Activated gamma-delta T cell treated with Interleukin-2 at 50 U/mL for 16 hours (primary cell): ENCODE measurements at regions not wholly inside any gene's neighbourhood (a gene's known extent, or its start where the extent isn't known, plus 50 kb on each side); places are given as distances from the start of the nearest gene placed in this dataset.

ENCODE experiments used
- DNase-seq: peaks from one replicate; pipeline ENCODE4 v3.0.0-alpha.2; 2020

GRCh38 chr1:172959571-172959970 is 91.2 kb downstream of the TNFSF18 start:
- no peak for DNase-seq

- no peak for DNase-seq
Measured at GRCh38 chr1:172960019-172960418, 90.7 kb downstream of the TNFSF18 start.

- no peak for DNase-seq
Measured at GRCh38 chr1:172960454-172961208, 90.1 kb downstream of the TNFSF18 start.

- no peak for DNase-seq
Measured at GRCh38 chr1:172964864-172965263, 85.9 kb downstream of the TNFSF18 start.

- DNase-seq, result no peak
Measured at GRCh38 chr1:172966844-172967540, 83.7 kb downstream of the TNFSF18 start.

GRCh38 chr1:172967936-172968335 is 82.8 kb downstream of the TNFSF18 start:
- no peak for DNase-seq

- no peak for DNase-seq
Measured at GRCh38 chr1:172969611-172970010, 81.1 kb downstream of the TNFSF18 start.

- no peak for DNase-seq
Measured at GRCh38 chr1:172970186-172970585, 80.6 kb downstream of the TNFSF18 start.

GRCh38 chr1:172971241-172971640 is 79.5 kb downstream of the TNFSF18 start:
- no peak for DNase-seq

- no peak for DNase-seq
Measured at GRCh38 chr1:172972258-172972657, 78.5 kb downstream of the TNFSF18 start.

GRCh38 chr1:172973424-172973823 is 77.3 kb downstream of the TNFSF18 start:
- DNase-seq, result no peak

GRCh38 chr1:172976222-172977041 is 74.3 kb downstream of the TNFSF18 start:
- no peak for DNase-seq

GRCh38 chr1:172977296-172978017 is 73.3 kb downstream of the TNFSF18 start:
- no peak for DNase-seq

GRCh38 chr1:172978595-172978994 is 72.1 kb downstream of the TNFSF18 start:
- no peak for DNase-seq

GRCh38 chr1:172979828-172980227 is 70.9 kb downstream of the TNFSF18 start:
- no peak for DNase-seq

GRCh38 chr1:172980456-172980855 is 70.3 kb downstream of the TNFSF18 start:
- no peak for DNase-seq

- DNase-seq, result no peak
Measured at GRCh38 chr1:172980971-172981370, 69.8 kb downstream of the TNFSF18 start.
